ENCODE measurements at regions not wholly inside any gene's neighbourhood (a gene's known extent, or its start where the extent isn't known, plus 50 kb on each side); places are given as distances from the start of the nearest gene placed in this dataset.

DNA sequence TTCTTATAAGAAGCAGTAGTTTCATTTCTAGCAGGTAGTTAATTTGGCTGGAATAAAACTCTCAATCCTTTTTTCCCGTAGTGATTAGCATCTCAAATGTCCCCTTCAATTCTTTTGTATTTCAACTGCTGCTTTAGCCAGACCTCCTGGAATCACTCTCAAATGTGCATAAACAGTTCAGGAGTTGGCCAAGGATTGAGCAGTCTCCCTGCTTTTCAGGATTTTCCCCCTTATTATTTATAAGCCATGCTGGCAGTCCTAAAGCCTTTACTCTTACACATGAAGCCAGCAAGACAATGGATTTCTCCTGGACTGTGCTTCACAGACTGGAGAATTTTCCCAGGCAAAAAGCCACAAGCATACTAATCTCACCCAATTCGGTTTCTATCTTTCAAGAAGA lies 950.1 kb downstream of the VRK1 start:
- no peak for TF ChIP-seq RELA (CRISPR knock-in tag; IDR thresholded peaks at IDR 0.05; ENCODE audit: borderline replicate concordance)
- TF ChIP-seq, protein P1, sequence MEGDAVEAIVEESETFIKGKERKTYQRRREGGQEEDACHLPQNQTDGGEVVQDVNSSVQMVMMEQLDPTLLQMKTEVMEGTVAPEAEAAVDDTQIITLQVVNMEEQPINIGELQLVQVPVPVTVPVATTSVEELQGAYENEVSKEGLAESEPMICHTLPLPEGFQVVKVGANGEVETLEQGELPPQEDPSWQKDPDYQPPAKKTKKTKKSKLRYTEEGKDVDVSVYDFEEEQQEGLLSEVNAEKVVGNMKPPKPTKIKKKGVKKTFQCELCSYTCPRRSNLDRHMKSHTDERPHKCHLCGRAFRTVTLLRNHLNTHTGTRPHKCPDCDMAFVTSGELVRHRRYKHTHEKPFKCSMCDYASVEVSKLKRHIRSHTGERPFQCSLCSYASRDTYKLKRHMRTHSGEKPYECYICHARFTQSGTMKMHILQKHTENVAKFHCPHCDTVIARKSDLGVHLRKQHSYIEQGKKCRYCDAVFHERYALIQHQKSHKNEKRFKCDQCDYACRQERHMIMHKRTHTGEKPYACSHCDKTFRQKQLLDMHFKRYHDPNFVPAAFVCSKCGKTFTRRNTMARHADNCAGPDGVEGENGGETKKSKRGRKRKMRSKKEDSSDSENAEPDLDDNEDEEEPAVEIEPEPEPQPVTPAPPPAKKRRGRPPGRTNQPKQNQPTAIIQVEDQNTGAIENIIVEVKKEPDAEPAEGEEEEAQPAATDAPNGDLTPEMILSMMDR (IDR thresholded peaks at IDR 0.05): no peak

Data from WTC11 (cell line).